ENCODE measurements at regions not wholly inside any gene's neighbourhood (a gene's known extent, or its start where the extent isn't known, plus 50 kb on each side); places are given as distances from the start of the nearest gene placed in this dataset.

DNA sequence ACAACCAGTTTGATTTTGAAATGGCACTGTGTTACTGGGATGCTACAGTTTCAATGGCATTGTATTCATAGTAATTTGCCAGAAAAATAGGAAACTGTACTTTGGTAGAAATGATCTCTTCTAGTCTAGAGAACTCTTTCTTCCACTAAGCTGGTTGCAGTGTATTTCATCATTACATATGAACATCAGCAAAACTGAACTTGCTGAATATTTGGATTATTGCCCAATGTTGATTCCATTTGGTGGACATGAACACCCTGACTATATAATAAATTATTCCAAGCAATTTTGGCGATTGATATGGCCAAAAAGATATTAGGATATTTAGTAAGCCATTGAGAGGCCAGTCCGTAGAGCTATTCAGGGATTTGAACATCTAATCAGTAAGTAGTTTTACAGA lies 191.8 kb upstream of the CXorf66 start:
- TF ChIP-seq EZH2 (IDR thresholded peaks at IDR 0.05; ENCODE audit: borderline replicate concordance, low read depth, low read length, poor library complexity, severe bottlenecking) = no peak
- TF ChIP-seq, protein P1, sequence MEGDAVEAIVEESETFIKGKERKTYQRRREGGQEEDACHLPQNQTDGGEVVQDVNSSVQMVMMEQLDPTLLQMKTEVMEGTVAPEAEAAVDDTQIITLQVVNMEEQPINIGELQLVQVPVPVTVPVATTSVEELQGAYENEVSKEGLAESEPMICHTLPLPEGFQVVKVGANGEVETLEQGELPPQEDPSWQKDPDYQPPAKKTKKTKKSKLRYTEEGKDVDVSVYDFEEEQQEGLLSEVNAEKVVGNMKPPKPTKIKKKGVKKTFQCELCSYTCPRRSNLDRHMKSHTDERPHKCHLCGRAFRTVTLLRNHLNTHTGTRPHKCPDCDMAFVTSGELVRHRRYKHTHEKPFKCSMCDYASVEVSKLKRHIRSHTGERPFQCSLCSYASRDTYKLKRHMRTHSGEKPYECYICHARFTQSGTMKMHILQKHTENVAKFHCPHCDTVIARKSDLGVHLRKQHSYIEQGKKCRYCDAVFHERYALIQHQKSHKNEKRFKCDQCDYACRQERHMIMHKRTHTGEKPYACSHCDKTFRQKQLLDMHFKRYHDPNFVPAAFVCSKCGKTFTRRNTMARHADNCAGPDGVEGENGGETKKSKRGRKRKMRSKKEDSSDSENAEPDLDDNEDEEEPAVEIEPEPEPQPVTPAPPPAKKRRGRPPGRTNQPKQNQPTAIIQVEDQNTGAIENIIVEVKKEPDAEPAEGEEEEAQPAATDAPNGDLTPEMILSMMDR (conservative IDR thresholded peaks at IDR 0.05; ENCODE audit: low read depth, low read length) = no peak
